HepG2 (cell line): ENCODE measurements at regions not wholly inside any gene's neighbourhood (a gene's known extent, or its start where the extent isn't known, plus 50 kb on each side); places are given as distances from the start of the nearest gene placed in this dataset.

Experiments used
- ATAC-seq: fragments of 200-7000 bp; cut with Tn5 transposase; 3 replicates; pipeline ENCODE4 v1.9.1; 2020; ENCODE audit warnings: mild to moderate bottlenecking, moderate library complexity
- BruUV-seq: library from RNA; stranded (reverse); fragments of 400-500 nt; replicated peaks from 2 replicates; lab custom pipeline; 2021; lab: Mats Ljungman, UMichigan
- CTCF ChIA-PET: fragments of 300-600 bp; formaldehyde crosslinking; extraction: SDS; loops from one replicate; lab custom pipeline; 2021; ENCODE audit warnings: low total read pairs, inconsistent platforms, low intra/inter-chr PET ratio; lab: Yijun Ruan, JAX
- POLR2A ChIA-PET: fragments of 350-600 bp; sonication (Branson Sonifier 250); formaldehyde crosslinking; loops from one replicate; lab custom pipeline; 2020; ENCODE audit warnings: antibody characterized with exemption, inconsistent platforms; lab: Yijun Ruan, JAX
- DNase-seq: peaks from one replicate; pipeline ENCODE4 v3.0.0-alpha.2; 2015; ENCODE audit warnings: low spot score
- FAIRE-seq: peaks from 3 replicates; lab custom pipeline; 2011; peaks lifted over from hg19 to GRCh38; lab: Jason Lieb, UNC
- H2AFZ ChIP-seq: one replicate; pipeline ENCODE4 v1.6.1; 2011; ENCODE audit warnings: low read length, inconsistent platforms
- H3K27ac ChIP-seq: fragments of 300-600 bp; 3 replicates; pipeline ENCODE4 v1.8.0; 2011; ENCODE audit warnings: mixed run types, mild to moderate bottlenecking, mixed read lengths, low read length, inconsistent platforms; ENCODE audit not compliant: insufficient read depth; ENCODE audit errors: extremely low read length
- H3K27me3 ChIP-seq, 2 experiments: fragments of 200-600 bp in 1 of 2; 2 replicates in 1 of 2; 3 replicates in 1 of 2; pipeline versions ENCODE4 v1.6.0 to v1.8.0; 2011; ENCODE audit warnings: low read length in 2 of 2, mild to moderate bottlenecking in 2 of 2, moderate library complexity in 2 of 2, inconsistent platforms in 1 of 2; ENCODE audit not compliant: insufficient read depth in 2 of 2, control insufficient read depth in 1 of 2
- H3K36me3 ChIP-seq, 2 experiments: fragments of 200-600 bp in 1 of 2; replicated peaks in 1 of 2; 2 replicates in 1 of 2; 3 replicates in 1 of 2; pipeline versions ENCODE4 v1.5.1 to v1.8.0; 2011; ENCODE audit warnings: low read length in 2 of 2, inconsistent platforms in 1 of 2; ENCODE audit not compliant: insufficient read depth in 2 of 2, control insufficient read depth in 1 of 2
- H3K4me1 ChIP-seq: 2 replicates; pipeline ENCODE4 v1.5.1; 2012; ENCODE audit warnings: low read length, inconsistent platforms; ENCODE audit not compliant: insufficient read depth
- H3K4me2 ChIP-seq: 2 replicates; pipeline ENCODE4 v1.6.0; 2011; ENCODE audit warnings: low read depth, low read length, inconsistent platforms
- H3K4me3 ChIP-seq, 3 experiments: fragments of 200-600 bp in 1 of 3; sonication (generic), shearing (Covaris generic) in 1 of 3; replicated peaks in 1 of 3; 2 replicates each; pipeline ENCODE4 v1.5.1; 2011 to 2016; ENCODE audit warnings: low read length in 3 of 3, inconsistent platforms in 2 of 3, low read depth in 2 of 3, mild to moderate bottlenecking in 2 of 3, control low read depth in 1 of 3, mixed read lengths in 1 of 3; ENCODE audit not compliant: insufficient read depth in 1 of 3
- H3K79me2 ChIP-seq: one replicate; pipeline ENCODE4 v1.6.1; 2011; ENCODE audit warnings: low read length, inconsistent platforms; ENCODE audit not compliant: insufficient read depth
- H3K9ac ChIP-seq: 2 replicates; pipeline ENCODE4 v1.6.0; 2011; ENCODE audit warnings: mild to moderate bottlenecking, low read depth, low read length, inconsistent platforms; ENCODE audit not compliant: insufficient read depth
- H3K9me3 ChIP-seq: 2 replicates; pipeline ENCODE4 v1.5.1; 2012; ENCODE audit warnings: mild to moderate bottlenecking, low read length
- H4K20me1 ChIP-seq: 2 replicates; pipeline ENCODE4 v1.6.0; 2011; ENCODE audit warnings: inconsistent platforms, mild to moderate bottlenecking, low read length, moderate library complexity; ENCODE audit not compliant: insufficient read depth
- KLF11 ChIP-seq: IDR thresholded peaks from 2 replicates; pipeline ENCODE4 v1.6.1; 2016; ENCODE audit warnings: missing compliant biosample characterization
- MAF1 ChIP-seq: sonication (generic); formaldehyde crosslinking; IDR thresholded peaks from 2 replicates; pipeline ENCODE4 v1.5.0; 2020; ENCODE audit warnings: missing genetic modification reagents, borderline replicate concordance
- MTA3 ChIP-seq: sonication (generic); formaldehyde crosslinking; IDR thresholded peaks from 2 replicates; pipeline ENCODE4 v1.4.0; 2020; ENCODE audit warnings: missing genetic modification reagents
- NCOA1 ChIP-seq: sonication (generic); formaldehyde crosslinking; IDR thresholded peaks from 2 replicates; pipeline ENCODE4 v1.9.0; 2021; ENCODE audit warnings: missing genetic modification reagents
- PAF1 ChIP-seq: IDR thresholded peaks from 2 replicates; pipeline ENCODE4 v1.6.1; 2016; ENCODE audit warnings: missing genetic modification reagents, missing compliant biosample characterization
- ZNF350 ChIP-seq: sonication (generic); formaldehyde crosslinking; IDR thresholded peaks from 2 replicates; pipeline ENCODE4 v1.4.0; 2020; ENCODE audit warnings: mild to moderate bottlenecking, low read depth, missing genetic modification reagents, borderline replicate concordance
- ZNF546 ChIP-seq: sonication (generic); formaldehyde crosslinking; conservative IDR thresholded peaks from 2 replicates; pipeline ENCODE4 v1.8.1; 2023; ENCODE audit warnings: mild to moderate bottlenecking, missing genetic modification reagents
- ZNF781 ChIP-seq: sonication (generic); formaldehyde crosslinking; IDR thresholded peaks from 2 replicates; pipeline ENCODE4 v1.5.1; 2020; ENCODE audit warnings: borderline replicate concordance, mild to moderate bottlenecking, missing genetic modification reagents; ENCODE audit errors: not compliant biosample characterization
- ZNF816 ChIP-seq: sonication (generic); formaldehyde crosslinking; IDR thresholded peaks from 2 replicates; pipeline ENCODE4 v1.8.0; 2022; ENCODE audit warnings: missing genetic modification reagents, mild to moderate bottlenecking, borderline replicate concordance
- ZSCAN30 ChIP-seq: sonication (generic); formaldehyde crosslinking; IDR thresholded peaks from 2 replicates; pipeline ENCODE4 v1.5.0; 2020; ENCODE audit warnings: mild to moderate bottlenecking, missing genetic modification reagents
- WGBS: methylation state at CpG from one replicate; pipeline ENCODE4 v1.1.6; 2017; ENCODE audit warnings: low lambda C conversion rate; 5-methylcytosine and 5-hydroxymethylcytosine counted together
- in situ Hi-C: cut with HindIII; loops from 2 replicates; pipeline ENCODE4 v1.10.0; 2017; ENCODE audit warnings: low pct_unique_long_range_greater_than_20kb; ENCODE audit not compliant: extremely low pct_ligation_motif_present
- intact Hi-C: fragments of 100-400 bp; cut with micrococcal nuclease; formaldehyde crosslinking; loops from one replicate; pipeline ENCODE4 v1.10.0; 2022; ENCODE audit not compliant: unreplicated experiment
- TF ChIP-seq, protein P1 (sequence below), 2 experiments: sonication (generic) in 1 of 2; formaldehyde crosslinking in 1 of 2; IDR thresholded peaks; 2 replicates each; pipeline versions ENCODE4 v1.4.0 to v1.6.1; 2018 to 2020; ENCODE audit warnings: missing genetic modification reagents in 2 of 2, borderline replicate concordance in 1 of 2, low read depth in 1 of 2, mild to moderate bottlenecking in 1 of 2, missing biosample characterization in 1 of 2
- TF ChIP-seq, protein P2 (sequence below): sonication (generic); formaldehyde crosslinking; IDR thresholded peaks from 2 replicates; pipeline ENCODE4 v1.4.0; 2020; ENCODE audit warnings: mild to moderate bottlenecking, missing genetic modification reagents

DNA sequence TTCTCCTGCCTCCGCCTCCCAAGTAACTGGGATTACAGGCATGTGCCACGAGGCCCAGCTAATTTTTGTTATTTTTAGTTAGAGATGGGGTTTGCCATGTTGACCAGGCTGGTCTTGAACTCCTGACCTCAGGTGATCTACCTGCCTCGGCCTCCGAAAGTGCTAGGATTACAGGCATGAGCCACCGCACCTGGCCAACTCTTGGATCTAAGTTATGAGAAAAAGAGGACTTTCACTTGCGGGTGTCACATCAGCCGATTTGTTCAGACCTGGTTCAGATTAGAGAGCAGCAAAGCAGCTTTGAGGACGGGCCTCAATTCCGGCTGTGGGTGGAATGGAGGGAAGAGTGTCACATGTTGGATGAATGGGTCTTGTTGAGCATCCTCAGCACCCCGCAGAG lies 61.0 kb upstream of the FGFR2 start (continued):
- TF ChIP-seq, protein P1, sequence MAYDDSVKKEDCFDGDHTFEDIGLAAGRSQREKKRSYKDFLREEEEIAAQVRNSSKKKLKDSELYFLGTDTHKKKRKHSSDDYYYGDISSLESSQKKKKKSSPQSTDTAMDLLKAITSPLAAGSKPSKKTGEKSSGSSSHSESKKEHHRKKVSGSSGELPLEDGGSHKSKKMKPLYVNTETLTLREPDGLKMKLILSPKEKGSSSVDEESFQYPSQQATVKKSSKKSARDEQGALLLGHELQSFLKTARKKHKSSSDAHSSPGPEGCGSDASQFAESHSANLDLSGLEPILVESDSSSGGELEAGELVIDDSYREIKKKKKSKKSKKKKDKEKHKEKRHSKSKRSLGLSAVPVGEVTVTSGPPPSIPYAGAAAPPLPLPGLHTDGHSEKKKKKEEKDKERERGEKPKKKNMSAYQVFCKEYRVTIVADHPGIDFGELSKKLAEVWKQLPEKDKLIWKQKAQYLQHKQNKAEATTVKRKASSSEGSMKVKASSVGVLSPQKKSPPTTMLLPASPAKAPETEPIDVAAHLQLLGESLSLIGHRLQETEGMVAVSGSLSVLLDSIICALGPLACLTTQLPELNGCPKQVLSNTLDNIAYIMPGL (CRISPR knock-in tag; IDR thresholded peaks at IDR 0.05; ENCODE audit: borderline replicate concordance in 1 of 2, low read depth in 1 of 2), result no peak
- TF ChIP-seq ZNF816 (CRISPR knock-in tag), result no peak

- H3K4me1 ChIP-seq, result no peaks in the 10 kb centered on the region
- no peaks in the 10 kb centered on the region for H3K9me3 ChIP-seq
- POLR2A ChIA-PET, result no interaction called here
- FAIRE-seq, result no peak
- no peak overlapping the region for H3K9ac ChIP-seq
- no peak for DNase-seq
- no peaks in the 10 kb centered on the region for H3K36me3 ChIP-seq
- no peak overlapping the region for H2AFZ ChIP-seq
- intact Hi-C loops, result no loop called here
- no peaks in the 10 kb centered on the region for H3K27me3 ChIP-seq
- H3K4me2 ChIP-seq, result no peak overlapping the region
- CTCF ChIA-PET, result no interaction called here
- H4K20me1 ChIP-seq, result no peaks in the 10 kb centered on the region
- no TSS peak for BruUV-seq
- no peak overlapping the region for H3K27ac ChIP-seq
- in situ Hi-C loops, result no loop called here
- no peak for ATAC-seq
- 42% methylated on average over 3 of the region's 3 CpGs for WGBS
- no peak overlapping the region for H3K4me3 ChIP-seq
- H3K79me2 ChIP-seq, result no peaks in the 10 kb centered on the region
- TF ChIP-seq PAF1 (CRISPR knock-in tag), result no peak
- no peak for TF ChIP-seq ZNF546 (CRISPR knock-in tag)
- TF ChIP-seq ZNF781, result no peak
- no peak for TF ChIP-seq MTA3 (CRISPR knock-in tag)
- no peak for TF ChIP-seq ZNF350 (CRISPR knock-in tag)
- TF ChIP-seq, protein P2, sequence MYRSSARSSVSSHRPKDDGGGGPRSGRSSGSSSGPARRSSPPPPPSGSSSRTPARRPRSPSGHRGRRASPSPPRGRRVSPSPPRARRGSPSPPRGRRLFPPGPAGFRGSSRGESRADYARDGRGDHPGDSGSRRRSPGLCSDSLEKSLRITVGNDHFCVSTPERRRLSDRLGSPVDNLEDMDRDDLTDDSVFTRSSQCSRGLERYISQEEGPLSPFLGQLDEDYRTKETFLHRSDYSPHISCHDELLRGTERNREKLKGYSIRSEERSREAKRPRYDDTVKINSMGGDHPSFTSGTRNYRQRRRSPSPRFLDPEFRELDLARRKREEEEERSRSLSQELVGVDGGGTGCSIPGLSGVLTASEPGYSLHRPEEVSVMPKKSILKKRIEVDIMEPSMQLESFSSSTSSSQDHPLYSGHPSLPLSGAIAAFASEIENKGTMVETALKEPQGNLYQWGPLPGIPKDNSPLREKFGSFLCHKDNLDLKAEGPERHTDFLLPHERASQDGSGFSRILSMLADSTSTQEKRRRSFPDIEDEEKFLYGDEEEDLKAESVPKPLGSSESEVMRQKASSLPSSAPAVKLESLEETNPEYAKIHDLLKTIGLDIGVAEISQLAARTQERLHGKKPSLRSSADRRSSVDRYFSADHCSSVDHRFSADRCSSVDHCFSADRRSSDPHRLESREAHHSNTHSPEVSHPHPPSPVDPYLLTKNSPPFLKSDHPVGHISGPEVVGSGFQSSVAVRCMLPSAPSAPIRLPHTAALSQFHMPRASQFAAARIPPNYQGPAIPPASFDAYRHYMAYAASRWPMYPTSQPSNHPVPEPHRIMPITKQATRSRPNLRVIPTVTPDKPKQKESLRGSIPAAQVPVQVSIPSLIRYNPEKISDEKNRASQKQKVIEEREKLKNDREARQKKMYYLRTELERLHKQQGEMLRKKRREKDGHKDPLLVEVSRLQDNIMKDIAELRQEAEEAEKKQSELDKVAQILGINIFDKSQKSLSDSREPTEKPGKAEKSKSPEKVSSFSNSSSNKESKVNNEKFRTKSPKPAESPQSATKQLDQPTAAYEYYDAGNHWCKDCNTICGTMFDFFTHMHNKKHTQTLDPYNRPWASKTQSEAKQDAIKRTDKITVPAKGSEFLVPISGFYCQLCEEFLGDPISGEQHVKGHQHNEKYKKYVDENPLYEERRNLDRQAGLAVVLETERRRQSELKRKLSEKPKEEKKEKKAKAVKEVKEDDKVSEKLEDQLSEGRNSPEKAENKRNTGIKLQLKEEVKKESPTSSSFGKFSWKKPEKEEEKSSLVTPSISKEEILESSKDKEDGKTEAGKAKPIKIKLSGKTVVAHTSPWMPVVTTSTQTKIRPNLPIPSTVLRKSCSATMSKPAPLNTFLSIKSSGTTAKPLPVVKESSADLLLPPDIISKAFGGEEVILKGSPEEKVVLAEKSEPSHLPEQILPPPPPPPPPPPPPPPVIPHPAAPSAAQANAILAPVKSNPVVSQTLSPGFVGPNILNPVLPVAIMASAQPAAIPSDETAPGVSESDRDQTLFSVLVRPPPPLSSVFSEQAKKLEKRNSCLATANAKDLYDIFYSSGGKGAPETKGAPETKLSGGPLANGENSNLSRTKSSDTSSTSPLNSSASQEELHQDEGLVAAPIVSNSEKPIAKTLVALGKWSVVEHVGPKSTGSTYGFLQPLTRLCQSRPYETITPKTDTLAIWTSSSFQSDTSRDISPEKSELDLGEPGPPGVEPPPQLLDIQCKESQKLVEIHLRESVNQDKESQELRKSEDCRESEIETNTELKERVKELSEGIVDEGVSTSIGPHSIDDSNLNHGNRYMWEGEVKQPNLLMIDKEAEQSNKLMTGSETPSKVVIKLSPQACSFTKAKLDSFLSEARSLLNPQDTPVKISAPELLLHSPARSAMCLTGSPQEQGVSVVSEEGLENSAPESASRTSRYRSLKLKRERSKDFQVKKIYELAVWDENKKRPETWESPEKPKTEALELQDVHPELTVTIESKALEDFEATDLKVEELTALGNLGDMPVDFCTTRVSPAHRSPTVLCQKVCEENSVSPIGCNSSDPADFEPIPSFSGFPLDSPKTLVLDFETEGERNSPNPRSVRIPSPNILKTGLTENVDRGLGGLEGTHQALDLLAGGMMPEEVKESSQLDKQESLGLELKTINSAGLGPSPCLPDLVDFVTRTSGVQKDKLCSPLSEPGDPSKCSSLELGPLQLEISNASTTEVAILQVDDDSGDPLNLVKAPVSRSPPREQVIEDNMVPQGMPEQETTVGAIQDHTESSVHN (CRISPR knock-in tag), result no peak
- no peak for TF ChIP-seq ZSCAN30 (CRISPR knock-in tag)
- no peak for TF ChIP-seq KLF11 (CRISPR knock-in tag)
- no peak for TF ChIP-seq NCOA1
- TF ChIP-seq MAF1 (CRISPR knock-in tag), result no peak
Measured at GRCh38 chr10:121658611-121659010, 60.4 kb upstream of the FGFR2 start.
